Myocyte (in vitro differentiated cells): ENCODE measurements at regions not wholly inside any gene's neighbourhood (a gene's known extent, or its start where the extent isn't known, plus 50 kb on each side); places are given as distances from the start of the nearest gene placed in this dataset.
"Not testable (repeated sequence)": the region's sequence is repeated elsewhere in the genome, so short reads cannot be mapped to it uniquely, and the experiment has no call there.

Experiments
- DNase-seq: peaks from one replicate; pipeline ENCODE4 v3.0.0-alpha.2; 2012; ENCODE audit warnings: low read depth

DNA sequence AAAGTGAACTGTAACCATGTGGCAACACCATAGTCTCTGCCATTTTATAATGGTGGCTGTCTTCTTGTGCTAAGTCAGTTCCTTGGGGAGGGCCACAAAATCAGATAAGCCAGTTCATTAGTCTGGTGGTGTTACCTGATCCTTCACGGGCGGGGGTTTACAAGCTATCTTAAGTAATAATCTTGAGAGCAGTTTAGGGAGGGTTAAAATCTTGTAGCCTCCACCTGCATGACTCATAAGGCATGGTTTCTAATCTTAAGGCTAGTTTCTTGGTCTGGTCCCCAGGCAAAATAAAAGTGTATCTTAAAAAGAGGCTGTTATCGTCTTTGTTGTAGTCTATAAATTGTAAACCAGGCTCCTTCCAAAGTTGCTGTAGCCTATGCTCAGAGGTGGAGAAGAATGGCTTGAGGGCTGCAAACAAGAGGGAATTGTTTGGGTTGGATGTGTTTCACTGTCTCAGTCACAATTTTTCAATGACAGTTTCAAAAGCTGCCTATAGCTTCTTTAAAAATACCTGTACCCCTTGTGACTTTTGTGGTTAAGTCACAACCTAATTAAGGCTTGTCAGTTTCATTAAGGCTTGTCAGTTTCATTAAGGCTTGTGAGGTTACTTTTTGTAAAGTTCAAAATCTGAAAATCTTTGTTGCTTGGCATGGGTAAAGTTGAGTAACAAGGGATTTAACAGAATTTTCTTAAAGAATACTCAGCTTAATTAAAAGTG, 135.7 kb downstream of the RPS4Y2 start:
- no peak for DNase-seq

DNA sequence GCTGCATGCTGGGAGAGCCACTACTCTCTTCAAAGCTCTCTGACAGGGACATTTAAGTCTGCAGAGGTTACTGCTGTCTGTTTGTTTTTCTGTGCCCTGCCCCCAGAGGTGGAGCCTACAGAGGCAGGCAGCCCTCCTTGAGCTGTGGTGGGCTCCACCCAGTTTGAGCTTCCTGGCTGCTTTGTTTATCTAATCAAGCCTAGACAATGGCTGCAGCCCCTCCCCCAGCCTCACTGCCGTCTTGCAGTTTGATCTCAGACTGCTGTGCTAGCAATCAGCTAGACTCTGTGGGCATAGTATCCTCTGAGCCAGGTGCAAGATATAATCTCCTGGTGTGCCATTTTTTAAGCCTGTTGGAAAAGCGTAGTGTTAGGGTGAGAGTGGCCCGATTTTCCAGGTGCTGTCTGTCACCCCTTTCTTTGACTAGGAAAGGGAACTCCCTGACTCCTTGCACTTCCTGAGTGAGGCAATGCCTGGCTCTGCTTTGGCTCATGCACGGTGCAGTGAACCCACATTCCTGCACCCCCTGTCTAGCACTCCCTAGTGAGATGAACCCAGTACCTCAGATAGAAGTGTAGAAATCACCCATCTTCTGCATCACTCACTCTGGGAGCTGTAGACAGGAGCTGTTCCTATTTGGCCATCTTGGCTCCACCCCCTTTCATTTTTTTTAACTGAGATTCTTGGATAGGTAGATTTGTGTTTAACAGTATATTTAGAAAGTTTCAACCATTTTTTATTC, 169.6 kb downstream of the RPS4Y2 start:
- DNase-seq = not testable (repeated sequence)

DNA sequence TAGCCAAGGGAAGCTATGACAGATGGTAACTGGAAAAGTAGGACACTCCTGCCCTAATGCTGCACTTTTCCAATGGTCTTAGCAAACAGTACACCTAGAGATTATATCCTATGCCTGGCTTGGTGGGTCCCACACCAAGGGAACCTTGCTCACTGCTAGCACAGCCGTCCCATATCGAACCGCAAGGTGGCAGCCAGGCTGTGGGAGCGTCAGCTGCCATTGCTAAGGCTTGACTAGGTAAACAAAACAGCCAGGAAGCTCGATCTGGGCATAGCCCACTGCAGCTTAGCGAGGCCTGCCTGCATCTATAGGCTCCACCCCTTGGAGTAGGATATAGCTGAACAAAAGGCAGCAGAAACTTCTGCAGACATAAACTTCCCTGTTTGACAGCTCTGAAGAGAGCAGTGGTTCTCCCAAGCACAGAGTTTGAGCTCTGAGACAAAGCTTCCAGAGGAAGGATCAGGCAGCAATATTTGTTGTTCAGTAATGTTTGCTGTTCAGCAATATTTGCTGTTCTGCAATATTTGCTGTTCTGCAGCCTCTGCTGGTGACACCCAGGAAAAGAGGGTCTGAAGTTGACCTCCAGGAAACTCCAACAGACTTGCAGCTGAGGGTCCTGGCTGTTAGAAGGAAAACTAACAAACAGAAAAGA, 173.9 kb downstream of the RPS4Y2 start:
- DNase-seq = no peak

DNA sequence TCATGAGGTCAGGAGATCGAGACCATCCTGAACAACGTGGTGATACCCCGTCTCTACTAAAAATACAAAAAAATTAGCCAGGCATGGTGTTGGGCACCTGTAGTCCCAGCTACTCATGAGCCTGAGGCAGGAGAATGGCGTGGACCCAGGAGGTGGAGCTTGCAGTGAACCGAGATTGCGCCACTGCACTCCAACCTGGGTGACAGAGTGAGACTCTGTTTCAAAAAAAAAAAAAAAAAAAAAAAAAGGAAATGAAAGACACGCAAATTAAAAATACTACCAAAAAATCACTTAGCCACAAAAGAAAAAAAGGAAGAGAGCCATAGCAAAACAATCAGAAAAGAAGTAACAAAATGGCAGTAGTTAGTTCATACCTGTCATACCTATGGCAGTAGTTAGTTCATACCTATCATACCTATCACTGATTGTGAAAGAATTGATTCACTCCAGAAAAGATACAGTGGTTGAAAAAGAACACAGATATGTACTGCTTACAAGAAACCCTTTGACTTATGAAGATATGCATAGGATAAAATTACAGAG, 180.9 kb downstream of the RPS4Y2 start:
- not testable (repeated sequence) for DNase-seq

DNA sequence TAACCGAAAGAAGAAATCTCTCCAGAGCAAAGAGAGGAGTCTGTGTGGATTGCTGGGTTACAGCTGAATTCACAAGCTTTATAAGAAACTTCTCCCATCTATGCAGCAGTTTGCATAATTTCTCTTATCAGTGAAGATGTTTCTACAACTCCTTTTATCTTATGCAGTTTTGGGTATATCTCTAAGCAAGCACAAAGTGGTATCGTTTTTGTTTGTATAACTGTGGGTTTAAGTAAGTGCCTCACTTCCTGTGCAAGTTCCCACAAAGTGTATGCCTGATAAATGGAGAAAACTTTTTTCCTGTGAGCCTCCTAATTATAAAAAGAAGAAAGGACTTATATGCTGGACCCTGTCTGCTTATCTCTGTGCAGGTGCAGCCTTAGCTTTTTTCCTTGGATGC, 205.6 kb downstream of the RPS4Y2 start:
- DNase-seq = no peak

DNA sequence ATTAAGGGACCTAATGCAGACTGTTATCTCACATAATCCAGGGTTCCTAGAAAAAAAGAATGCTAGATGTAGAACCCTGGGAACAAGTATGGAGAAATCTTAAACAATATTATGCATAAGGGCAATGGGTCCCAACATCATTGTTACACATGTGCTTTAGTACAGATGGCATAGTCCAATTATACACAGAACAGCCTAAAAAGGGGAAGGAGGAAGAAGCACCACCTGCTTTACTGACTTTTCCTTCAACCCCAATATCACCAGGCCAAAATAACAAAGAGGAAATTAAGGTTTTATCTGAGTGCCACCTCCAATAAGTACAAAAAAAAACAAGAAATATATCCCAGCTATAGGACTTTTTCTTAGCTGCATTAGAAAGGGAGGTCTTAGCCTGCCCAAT, 211.9 kb downstream of the RPS4Y2 start:
- no peak for DNase-seq

DNA sequence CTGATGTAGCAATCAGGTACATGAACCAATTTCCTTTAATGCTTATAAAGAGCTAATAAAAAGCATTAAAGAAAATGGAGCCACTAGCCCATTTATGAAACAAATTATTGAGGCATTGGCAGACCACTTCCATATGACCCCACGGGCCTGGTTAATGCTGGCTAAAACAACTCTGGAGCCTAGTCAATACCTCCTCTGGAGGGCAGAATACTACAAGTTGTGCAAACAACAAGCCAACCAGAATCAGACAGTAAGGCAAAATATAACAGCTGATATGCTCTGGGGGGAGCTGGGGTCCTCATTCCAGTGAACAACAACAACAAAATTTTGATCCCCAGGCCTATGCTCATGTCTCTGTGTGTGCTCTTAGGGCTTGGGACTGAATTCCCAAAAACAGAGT, 212.3 kb downstream of the RPS4Y2 start:
- DNase-seq = no peak

DNA sequence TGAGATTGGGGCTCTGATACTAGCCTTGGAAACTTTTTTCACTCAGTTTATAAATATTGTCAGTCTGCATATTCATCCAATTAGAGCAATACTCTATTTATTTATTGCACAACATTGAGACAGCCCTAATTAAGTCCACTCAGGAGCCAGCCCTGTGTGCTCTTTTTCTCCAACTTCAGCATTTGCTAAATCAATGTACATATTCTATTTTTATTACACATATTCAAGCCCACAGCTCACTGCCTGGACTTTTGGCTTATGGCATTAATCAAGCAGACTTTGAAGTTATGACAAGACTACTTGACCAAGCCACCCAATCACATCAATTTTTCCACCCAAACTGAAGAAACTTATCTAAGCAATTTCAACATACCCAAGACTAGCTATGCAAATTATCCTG, 215.5 kb downstream of the RPS4Y2 start:
- no peak for DNase-seq

DNA sequence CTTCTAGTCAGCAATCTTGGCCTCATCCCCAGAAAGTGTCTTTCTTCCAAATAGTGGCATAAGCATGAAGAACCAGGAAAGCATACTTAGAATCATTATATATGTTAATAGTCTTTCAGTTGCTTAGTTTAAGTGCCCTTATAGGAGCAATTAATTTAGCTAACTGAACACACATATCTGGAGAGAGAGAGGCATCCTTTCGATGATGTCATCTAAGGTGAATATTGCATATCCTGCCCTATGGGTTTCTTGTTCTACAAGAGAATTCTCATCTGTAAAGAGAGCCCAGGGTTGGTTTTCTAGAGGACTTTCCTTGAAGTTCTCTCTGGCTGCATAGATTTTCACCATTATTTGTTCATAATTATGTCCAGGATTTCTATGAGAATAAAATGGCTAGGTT, 230.1 kb downstream of the RPS4Y2 start:
- no peak for DNase-seq

DNA sequence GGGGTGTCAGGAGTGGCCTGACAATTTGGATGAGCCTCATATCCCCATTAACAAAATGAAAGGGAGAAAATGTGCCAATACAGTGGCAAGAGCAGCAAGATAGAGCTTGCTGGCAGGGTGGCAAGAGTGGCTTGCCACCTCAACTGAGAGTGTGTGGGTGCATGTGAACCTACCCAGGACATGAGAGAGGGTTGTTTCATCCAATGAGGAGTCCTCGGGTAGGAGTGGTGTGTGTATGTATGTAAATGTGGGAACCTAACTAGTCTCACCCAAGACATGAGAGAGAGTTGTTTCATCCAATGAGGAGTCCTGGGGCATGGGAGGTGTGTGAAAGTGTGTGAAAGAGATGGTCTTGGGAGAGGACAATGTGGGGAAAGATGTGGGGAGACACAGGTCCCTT, 234.2 kb downstream of the RPS4Y2 start:
- DNase-seq = no peak

DNA sequence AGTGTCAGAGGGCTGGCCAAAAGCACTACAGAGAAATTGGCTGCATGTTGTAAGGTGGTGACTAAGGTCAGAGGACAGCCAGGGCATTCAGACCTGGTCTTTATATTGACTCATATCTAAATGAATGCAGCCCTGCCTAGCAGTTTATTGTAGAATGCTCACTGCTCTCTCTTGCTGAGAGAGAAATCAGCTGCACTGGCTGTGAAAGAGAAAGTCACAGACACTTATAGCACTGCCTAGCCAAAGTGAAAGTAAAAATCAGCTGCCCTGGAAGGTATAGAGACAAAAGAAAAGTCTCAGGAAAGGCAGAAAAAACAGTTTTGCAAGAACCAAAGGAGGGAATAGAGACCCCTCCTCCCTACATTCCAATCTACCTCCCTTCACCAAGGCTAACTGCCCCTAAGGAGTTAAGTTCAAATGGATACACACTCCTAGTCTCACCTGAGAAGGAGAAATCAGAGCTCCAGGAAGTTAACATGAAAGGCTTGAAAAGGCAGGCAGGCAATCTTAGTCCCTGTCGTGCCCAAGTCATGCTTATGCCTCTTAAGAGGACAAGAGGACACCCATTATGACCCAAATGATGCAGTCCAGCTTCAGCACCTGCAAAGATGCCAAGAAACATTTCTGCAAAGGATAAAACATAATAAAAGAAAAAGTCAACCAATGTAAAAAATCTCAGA, 235.1 kb downstream of the RPS4Y2 start:
- no peak for DNase-seq

DNA sequence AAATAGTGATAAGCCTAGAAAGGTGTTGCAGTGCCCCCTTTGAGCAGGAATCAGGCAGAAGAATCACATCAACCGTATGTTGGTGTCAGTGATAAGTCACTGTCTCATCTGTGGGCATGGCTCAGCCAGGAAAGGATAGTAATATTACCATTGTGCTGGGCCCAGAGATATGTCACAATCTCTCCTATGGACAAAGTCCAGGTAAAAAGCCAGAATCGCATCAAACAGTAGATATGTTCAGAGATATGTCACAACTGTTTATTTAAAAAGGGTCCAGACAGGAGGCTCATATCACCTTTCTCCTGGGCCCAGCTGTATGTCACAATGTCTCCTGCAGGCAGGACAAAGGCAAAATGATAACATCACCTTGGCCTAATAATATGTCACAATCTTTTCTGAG, 241.4 kb downstream of the RPS4Y2 start:
- no peak for DNase-seq

DNA sequence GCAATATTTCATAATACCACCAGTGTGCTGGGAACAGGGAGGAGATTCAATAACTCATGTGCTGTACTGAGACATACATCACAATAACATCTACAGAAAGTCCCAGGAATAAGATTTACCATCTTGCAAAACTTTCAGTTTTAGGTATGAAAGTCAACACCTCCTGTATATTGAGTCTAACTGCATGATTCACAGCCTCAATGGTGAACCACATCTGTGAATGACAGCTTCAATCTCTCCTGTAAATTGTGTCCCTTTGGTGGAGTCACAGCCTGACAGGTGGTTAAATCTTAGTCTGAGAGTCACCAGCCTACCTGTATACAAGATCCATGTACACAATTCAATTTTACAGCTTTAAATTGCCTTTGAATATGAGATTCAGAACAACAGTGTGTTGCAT, 242.1 kb downstream of the RPS4Y2 start:
- no peak for DNase-seq

DNA sequence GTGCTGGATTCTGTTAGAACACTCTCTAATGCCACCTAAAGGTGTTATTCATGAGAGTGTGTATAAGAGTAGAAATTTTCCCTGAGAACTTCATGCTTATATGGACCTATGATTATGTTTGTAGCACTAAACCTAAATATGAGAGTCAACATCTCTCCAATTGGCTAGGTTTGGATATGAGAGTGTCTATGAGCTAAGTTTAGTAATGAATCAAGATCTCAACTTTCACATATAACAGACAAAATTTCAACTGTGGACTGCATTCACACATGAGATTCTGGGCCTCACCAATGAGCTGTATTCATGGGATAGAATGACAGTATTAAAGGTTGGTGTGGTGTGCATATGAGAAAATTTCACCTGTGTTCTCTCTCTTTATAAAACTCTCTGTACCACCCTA, 242.6 kb downstream of the RPS4Y2 start:
- no peak for DNase-seq

DNA sequence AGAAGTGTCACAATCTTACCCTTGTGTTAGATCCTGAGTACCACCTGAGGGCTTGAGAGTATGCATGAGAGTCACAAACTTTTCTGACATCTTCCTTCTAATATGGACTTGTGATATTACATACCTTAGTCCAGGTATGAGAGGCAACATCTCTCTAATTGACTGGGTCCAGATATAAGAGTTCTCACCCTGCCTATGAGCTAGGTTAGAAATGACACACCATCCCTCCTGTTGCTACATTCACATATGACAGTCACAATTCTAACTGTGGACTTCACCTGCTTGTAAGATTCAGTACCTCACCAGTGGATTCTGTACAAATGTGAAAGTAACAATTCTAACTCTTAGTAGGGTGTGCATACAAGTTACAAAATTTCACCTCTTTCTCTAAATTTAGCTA, 245.2 kb downstream of the RPS4Y2 start:
- no peak for DNase-seq

DNA sequence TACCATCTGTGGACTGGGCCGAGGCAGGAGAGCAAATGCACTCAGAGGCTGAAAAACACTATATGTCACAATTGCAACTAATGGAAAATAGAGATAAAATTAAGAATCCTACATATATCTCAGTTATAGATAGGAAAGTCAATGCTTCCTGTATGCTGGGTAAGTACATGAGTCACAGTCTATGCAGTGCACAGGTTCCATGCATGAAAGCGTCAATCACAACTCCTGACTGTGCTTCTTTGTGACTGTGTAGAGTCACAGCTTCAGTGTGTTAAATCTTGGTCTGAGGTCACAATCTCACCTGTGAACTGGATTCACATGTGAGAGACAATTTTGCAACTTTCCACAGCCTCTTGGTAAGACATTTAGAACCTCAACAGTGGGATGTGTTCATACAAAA, 247.2 kb downstream of the RPS4Y2 start:
- no peak for DNase-seq

DNA sequence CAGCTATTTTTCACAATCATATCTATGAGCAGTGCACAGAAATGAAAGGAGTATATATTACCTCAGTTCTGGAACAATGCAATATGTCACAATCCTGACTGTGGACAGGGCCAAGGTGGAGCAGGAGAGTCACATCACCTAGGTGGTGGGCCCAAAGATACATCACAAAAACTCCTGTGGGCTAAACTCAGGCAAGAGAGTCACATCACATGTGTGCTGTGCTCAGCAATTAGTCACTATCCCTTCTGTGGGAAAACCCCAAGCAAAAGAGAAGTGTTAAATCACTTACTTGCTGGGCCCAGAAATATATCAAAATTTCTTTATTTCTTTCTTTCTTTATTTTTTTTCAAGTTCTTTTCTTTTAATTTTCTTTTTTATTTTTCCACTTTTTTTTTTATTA, 249.6 kb downstream of the RPS4Y2 start:
- DNase-seq = no peak

DNA sequence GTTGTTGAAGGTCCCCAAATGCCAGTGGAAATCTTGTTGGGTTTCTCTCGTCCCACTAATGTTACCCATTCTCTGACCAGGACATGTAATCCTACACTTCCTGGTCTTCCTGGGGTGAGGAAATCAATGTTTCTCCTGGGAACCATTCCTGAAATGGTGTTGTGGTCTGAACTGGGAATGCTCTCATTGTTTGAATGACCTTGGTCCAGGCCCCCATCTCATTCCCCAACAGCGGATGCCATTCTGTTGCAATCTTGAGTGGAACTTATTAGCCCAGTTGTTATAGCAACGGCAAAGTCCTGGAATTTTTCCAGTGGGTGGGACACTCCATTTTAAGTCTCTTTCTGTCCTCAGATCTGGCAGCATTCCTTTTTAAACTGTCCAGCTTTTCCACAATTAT, 265.9 kb downstream of the RPS4Y2 start:
- DNase-seq = no peak

DNA sequence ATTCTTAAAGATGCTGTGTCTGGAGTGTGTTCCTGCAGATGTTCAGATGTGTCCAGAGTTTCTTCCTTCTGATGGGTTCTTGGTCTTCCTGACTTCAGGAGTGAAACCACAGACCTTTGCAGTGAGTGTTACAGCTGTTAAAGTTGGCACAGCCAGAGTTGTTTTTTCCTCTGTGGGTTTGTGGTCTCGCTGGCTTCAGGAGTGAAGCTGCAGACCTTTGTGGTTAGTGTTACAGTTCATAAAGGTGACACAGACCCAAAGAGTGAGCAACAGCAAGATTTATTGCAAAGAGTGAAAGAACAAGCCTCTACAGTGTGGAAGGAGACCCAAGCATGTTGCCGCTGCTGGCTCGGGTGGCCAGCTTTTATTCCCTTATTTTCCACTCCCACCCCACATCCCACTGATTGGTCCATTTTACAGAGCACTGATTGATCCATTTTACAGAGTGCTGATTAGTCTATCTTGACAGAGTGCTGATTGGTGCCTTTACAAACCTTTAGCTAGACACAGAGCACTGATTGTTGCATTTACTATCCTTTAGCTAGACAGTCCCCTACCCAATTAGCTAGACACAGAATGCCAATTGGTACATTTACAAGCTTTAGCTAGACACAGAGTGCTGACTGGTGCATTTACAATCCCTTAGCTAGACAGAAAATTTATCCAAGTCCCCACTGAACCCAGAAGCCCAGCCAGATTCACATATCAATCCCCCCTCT, 266.6 kb downstream of the RPS4Y2 start:
- peak; percentile 2 for DNase-seq

DNA sequence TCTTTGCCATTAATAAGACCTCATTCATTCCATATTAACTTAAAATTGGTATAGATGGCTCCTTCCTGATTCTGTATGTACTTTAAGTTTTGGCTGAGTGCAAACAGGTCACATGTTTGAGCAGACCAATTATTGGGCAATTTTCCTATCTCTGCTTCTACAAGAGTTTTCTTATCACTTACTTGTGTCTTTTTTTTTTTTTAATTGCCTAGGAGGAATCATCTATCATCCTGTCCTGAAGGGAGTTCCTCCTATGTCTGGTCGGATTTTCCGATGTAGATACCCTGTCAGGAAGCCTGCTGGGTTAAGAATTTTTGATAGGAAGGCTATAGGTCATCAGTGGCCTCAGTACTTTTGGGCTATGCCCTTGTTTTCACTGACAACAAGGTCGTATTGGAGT, 268.0 kb downstream of the RPS4Y2 start:
- DNase-seq = no peak

DNA sequence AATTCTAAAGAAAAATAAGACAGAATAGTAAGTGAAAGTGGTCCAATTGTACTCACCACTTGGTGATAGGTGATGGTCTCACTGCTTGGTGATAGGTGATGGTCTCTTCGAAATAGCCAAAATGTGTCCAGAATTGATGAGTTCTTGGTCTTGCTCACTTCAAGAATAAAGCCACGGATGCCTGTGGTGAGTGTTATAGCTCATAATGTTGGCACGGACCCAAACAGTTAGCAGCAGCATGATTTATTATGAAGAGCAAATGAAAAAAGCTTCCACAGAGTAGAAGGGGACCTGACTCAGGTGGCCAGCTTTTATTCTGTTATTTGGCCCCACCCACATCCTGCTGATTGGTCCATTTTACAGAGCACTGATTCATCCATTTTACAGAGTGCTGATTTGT, 272.6 kb downstream of the RPS4Y2 start:
- DNase-seq = no peak
